HCT116 (cell line): ENCODE measurements at regions not wholly inside any gene's neighbourhood (a gene's known extent, or its start where the extent isn't known, plus 50 kb on each side); places are given as distances from the start of the nearest gene placed in this dataset.

Experiments
- CEBPB ChIP-seq: IDR thresholded peaks from 2 replicates; pipeline ENCODE4 v1.6.1; 2012; ENCODE audit warnings: low read depth
- CTCF ChIP-seq, 3 experiments: fragments of 200-600 bp in 1 of 3; sonication (generic) in 1 of 3; IDR thresholded peaks in 2 of 3; conservative IDR thresholded peaks in 1 of 3; 2 replicates each; pipeline ENCODE4 v1.5.1; 2012 to 2017; ENCODE audit warnings: low read depth in 2 of 3, low read length in 2 of 3, antibody characterized with exemption in 1 of 3, borderline replicate concordance in 1 of 3, control low read depth in 1 of 3, mild to moderate bottlenecking in 1 of 3, mixed read lengths in 1 of 3, mixed run types in 1 of 3, moderate library complexity in 1 of 3; ENCODE audit not compliant: insufficient read depth in 1 of 3
- EGR1 ChIP-seq: IDR thresholded peaks from 2 replicates; pipeline ENCODE4 v1.6.1; 2012; ENCODE audit warnings: low read depth
- EZH2 ChIP-seq: fragments of 200-600 bp; sonication (generic); IDR thresholded peaks from 2 replicates; pipeline ENCODE4 v1.6.1; 2017; ENCODE audit warnings: antibody characterized with exemption, mixed run types
- EZH2phosphoT487 ChIP-seq: fragments of 200-600 bp; IDR thresholded peaks from 2 replicates; pipeline ENCODE4 v1.6.1; 2018; ENCODE audit warnings: antibody characterized with exemption, borderline replicate concordance
- JUND ChIP-seq: IDR thresholded peaks from 2 replicates; pipeline ENCODE4 v1.6.1; 2012
- POLR2A ChIP-seq: IDR thresholded peaks from 2 replicates; pipeline ENCODE4 v1.7.0; 2011; ENCODE audit warnings: borderline replicate concordance; ENCODE audit not compliant: insufficient read depth, insufficient read length; ENCODE audit errors: extremely low read depth
- POLR2AphosphoS5 ChIP-seq: IDR thresholded peaks from 2 replicates; pipeline ENCODE4 v1.6.1; 2011; ENCODE audit warnings: mild to moderate bottlenecking, low read depth, low read length, moderate library complexity
- RAD21 ChIP-seq: IDR thresholded peaks from 2 replicates; pipeline ENCODE4 v1.6.1; 2012; ENCODE audit warnings: low read depth, mild to moderate bottlenecking
- SIN3A ChIP-seq: IDR thresholded peaks from 2 replicates; pipeline ENCODE4 v1.6.1; 2012; ENCODE audit warnings: low read depth
- SRF ChIP-seq: IDR thresholded peaks from 2 replicates; pipeline ENCODE4 v1.6.1; 2012; ENCODE audit warnings: low read depth
- YY1 ChIP-seq: IDR thresholded peaks from 2 replicates; pipeline ENCODE4 v1.6.1; 2011; ENCODE audit warnings: low read length, low read depth, moderate library complexity, mild to moderate bottlenecking; ENCODE audit not compliant: insufficient replicate concordance; ENCODE audit errors: extremely low read depth

GRCh38 chr10:120347644-120348043 is 109.4 kb upstream of the PLPP4 start:
- no peak for TF ChIP-seq CTCF (IDR thresholded peaks at IDR 0.05 in 2 of 3, conservative IDR thresholded peaks at IDR 0.05 in 1 of 3; ENCODE audit: borderline replicate concordance in 1 of 3, insufficient read depth in 1 of 3, low read depth in 2 of 3, low read length in 2 of 3)
- no peak for TF ChIP-seq EGR1
- TF ChIP-seq POLR2A: no peak
- TF ChIP-seq CEBPB: no peak
- TF ChIP-seq EZH2: no peak
- no peak for TF ChIP-seq SRF
- TF ChIP-seq SIN3A: no peak
- TF ChIP-seq EZH2phosphoT487: no peak
- TF ChIP-seq POLR2AphosphoS5: no peak
- no peak for TF ChIP-seq RAD21
- TF ChIP-seq JUND: no peak
- no peak for TF ChIP-seq YY1
